CD1c-positive myeloid dendritic cell (primary cell): ENCODE measurements at regions not wholly inside any gene's neighbourhood (a gene's known extent, or its start where the extent isn't known, plus 50 kb on each side); places are given as distances from the start of the nearest gene placed in this dataset.
"Not testable (repeated sequence)": the region's sequence is repeated elsewhere in the genome, so short reads cannot be mapped to it uniquely, and the experiment has no call there.

Experiments used
- DNase-seq: peaks from one replicate; pipeline ENCODE4 v3.0.0-alpha.2; 2016; ENCODE audit errors: extremely low spot score

DNA sequence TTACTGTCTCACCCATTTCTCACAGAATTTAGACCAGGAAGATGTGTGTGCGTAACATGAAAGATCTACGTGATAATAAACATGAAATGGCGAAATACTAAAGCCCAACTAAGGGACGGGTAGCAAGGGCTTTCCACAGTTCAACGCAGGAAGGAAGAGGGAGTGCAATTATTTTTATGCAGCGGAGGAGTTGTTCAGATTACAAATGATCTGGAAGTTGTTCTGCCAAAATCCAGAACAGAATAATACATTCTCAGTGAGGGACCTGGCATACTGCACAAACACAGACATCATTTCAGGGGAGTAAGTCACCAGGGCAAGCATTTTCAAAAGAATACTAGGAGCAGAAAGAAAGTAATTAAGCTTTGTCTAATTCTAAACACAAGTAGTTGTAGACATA is 133.6 kb upstream of the RAP2B start:
- no peak for DNase-seq

DNA sequence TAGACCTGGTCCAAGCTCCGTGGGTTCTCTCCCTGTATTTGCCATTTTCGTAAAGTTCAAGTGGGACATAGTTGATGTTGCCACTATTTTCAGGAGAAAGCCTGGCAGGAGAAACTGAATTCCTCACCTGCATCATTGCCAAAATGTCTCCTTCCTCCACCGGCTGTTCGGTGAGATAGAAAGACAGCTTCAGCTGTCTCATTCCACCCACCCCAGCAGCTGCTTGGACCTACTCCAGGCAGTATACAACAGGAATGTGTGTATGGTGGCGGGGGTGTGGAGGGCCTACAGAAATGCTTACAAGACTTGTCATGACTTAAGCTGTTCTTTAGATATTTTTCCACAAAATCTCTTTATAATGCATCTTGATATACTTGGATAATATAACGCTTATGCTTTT is 132.7 kb upstream of the RAP2B start:
- DNase-seq, result no peak

DNA sequence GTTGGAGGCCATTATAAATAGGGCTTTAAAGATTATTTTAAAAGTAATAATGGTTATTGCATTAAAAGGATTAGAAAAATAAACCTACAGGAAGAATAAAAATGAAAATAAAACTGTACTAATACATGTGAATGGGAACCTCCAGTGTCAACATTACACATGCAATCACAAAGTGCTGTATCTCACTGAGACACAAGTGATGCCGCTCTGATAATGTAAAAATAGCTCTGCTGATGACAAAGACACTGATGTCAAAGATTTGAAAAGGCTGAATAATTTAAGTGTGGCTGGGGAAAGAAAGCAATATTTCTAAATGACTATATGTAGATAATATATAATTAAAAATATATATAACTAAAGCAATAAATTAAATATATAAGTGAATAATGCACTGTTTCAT is 129.1 kb upstream of the RAP2B start:
- no peak for DNase-seq

DNA sequence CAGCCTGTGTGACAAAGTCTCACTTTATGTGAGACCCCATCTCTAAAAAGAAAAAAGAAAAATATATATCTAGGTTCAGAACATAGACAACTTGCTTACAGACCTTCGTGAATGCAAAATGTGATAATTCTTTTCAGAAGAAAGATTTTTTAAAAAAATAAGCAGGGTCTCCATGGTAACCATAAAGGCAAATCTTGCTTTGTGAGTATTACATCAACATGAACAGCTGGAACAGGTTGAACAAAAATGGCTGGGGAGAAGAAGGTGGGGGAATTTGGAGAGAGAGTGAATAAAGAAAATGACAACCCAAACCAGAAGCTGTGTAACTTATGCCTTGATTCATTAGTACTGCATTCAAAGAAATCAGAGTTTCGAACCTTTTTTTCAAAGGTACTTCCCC is 125.2 kb upstream of the RAP2B start:
- no peak for DNase-seq

- no peak for DNase-seq
These were observed 123.7 kb upstream of the RAP2B start for GRCh38 chr3:153038367-153038766.

GRCh38 chr3:153038779-153039178 is 123.2 kb upstream of the RAP2B start:
- no peak for DNase-seq

DNA sequence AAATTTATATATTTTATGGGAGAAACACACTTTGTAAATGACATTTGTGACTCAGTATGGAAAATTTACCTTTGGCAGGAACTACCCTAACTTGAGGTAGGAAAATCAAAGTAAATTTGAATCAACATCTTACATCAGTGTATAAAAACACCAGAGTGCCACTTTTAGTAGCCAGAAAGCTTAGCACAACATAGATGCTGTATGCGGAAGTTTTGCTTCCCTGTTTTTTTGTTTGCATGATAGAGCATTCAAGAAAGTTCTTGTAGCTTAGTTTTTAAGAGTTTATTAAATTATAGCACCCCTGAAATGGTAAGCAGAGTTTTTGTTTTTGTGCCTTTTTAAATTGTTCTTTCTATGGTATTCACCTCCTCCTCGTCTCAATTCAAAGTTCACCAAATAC is 120.8 kb upstream of the RAP2B start:
- no peak for DNase-seq

- no peak for DNase-seq
These were observed 119.9 kb upstream of the RAP2B start for GRCh38 chr3:153042088-153042487.

DNA sequence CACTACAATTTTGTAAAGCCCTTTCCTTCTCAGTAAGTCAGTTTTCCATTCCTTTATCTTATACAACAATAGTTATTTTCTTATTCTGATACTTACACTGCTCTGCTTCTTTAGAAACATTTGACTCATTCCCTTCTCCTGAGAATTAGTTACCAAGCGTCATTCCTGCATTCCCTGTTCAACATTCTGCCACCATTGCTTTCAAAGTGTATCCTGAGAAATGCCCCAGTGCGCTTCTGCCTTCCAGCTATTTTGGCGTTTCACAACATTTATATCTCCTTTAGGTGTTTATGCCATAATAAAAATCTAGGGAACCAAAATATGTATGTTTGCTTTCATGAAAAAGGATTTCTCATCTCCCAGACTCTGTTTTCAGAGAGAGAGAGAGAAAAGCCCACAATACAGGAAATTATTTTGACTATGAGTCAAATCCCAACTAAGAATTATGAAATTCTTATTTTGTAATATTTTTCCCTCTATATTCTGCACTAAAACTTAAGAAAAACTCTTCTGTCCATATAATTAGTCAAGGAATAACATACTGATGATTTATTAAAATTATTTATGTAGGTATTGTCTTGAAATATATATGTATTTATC is 118.2 kb upstream of the RAP2B start:
- peak; percentile 30 for DNase-seq

DNA sequence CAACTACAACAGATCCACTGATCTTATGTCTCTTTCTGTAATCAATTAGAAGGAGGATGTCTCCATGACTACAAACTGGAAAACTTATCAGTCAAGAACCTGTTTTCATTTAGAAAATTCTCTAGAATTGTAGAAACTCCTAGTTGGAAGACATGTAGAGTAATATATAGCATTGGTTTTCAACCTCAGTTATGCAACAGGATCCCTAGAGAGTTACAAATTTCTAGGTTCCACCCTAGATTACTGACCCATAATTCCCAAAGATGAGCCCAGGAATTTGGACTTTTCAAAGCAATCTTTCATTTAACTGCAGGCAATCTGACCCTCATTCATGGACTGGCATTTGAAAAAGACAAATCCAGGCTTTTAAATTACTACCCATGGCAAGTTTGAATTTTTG is 116.9 kb upstream of the RAP2B start:
- no peak for DNase-seq

GRCh38 chr3:153050978-153051377 is 111.0 kb upstream of the RAP2B start:
- no peak for DNase-seq

GRCh38 chr3:153051427-153052095 is 110.5 kb upstream of the RAP2B start:
- DNase-seq, result peak; percentile 53

DNA sequence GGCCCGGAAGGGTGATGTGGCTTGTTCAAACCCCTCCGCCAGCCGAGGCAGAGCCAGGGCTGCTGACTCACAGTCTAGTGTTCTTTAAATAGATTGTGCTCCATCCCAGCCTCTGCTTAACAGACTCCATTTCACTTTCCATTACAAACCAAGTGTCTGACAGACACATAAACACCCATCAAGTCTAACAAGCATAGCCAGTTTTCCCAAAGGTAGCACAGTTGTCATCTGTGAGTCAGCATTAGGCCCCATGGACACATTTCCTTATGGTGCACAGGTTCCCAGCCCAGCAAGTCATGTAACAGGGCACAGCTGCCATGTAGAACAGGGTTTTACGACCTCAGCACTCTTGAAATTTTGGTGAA is 109.9 kb upstream of the RAP2B start:
- no peak for DNase-seq

DNA sequence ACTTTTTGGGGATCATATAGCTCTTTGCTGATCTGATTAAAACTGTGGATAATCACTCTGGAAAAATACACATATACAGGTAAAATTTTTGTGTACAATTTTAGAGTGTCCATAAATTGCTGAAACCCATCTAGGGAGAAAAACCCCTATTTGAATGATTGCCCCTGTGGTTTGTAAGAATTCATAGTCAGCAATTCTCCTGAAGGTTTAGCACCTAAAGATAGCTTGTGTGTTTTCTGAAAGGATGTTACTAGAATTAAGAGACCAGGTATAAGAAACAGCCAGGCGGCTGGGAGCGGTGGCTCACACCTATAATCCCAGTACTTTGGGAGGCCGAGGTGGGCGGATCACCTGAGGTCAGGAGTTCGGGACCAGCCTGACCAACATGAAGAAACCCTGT is 106.8 kb upstream of the RAP2B start:
- DNase-seq, result no peak

DNA sequence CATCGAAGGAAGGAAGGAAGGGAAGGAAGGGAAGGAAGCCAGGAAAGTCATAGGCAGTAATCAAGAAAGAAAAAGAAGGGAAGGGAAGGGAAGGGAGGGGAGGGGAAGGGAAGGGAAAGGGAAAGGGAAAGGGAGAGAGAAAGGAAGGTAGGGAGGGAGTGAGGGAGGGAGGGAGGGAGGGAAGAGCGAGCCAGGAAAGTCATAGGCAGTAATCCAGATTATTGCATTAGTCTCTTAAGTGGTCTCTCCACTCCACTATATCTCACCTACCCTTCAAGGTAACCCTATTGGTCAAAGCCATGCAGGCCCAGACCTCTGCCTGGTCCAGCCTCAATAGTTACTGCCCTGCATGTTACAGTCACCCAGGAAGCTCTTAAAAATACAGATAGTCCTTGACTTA is 106.2 kb upstream of the RAP2B start:
- no peak for DNase-seq

DNA sequence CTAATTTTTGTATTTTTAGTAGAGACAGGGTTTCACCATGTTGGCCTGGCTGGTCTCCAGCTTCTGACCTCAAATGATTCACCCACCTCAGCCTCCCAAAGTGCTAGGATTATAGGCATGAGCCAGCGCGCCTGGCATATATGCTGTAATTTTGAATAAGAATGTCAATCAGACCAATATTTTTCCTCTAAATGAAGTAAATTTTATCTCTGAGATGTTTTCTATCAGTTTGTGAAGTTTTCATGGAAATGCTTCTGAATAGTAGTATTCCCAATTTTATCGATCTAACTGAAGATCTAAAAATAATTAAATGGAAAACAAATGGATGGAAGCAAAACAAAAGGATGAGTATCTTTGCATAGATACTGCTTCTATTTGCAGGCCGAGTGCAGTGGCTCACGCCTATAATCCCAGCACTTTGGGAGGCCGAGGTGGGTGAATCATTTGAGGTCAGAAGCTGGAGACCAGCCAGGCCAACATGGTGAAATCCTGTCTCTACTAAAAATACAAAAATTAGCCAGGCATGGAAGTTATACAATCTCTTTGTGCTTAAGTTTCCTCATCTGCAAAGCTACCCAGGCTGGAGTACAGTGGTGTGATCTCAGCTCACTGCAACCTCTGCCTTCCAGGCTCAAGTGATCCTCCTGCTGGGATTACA is 103.9 kb upstream of the RAP2B start:
- DNase-seq, result not testable (repeated sequence)

DNA sequence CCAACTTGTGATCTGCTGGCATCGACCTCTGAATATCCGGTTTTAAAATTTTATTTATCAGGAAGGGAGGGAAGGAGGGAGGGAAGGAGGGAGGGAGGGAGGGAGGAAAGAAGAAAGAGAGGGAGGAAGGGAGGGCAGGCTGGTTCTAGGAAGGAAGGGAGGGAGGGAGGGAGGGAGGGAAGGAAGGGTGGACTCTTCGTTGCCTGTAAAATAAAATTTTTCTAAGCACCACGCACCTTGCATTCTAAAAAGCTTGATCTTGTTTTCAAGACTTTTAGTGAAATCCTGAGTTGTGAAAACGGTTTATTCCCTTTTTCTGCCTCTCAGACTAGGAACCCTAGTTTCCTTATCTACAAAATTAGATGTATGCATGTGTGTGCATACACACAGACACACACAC is 101.7 kb upstream of the RAP2B start:
- DNase-seq, result no peak

- no peak for DNase-seq
These were observed 100.0 kb upstream of the RAP2B start for GRCh38 chr3:153061938-153062528.

- no peak for DNase-seq
These were observed 98.7 kb upstream of the RAP2B start for GRCh38 chr3:153063337-153063736.

DNA sequence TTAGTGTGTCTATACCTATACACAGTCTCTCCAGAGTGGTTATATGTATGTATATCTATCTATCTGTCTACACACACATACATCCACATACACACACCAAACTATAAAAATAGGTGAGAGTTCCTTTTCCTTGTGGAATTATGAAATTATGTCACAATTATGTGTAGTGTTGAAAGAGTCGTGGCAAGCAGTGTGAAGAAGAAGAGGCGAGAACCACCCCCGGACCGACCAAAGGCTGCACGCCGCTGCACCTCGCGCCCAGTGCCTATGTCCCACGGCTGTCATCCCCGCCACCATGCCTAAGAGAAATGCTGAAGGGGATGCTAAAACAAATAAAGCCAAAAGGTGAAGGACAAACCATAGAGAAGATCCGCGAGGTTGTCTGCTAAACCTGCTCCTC is 95.0 kb upstream of the RAP2B start:
- DNase-seq, result no peak

- DNase-seq, result peak; percentile 62
These were observed 92.2 kb upstream of the RAP2B start for GRCh38 chr3:153069598-153070510.

DNA sequence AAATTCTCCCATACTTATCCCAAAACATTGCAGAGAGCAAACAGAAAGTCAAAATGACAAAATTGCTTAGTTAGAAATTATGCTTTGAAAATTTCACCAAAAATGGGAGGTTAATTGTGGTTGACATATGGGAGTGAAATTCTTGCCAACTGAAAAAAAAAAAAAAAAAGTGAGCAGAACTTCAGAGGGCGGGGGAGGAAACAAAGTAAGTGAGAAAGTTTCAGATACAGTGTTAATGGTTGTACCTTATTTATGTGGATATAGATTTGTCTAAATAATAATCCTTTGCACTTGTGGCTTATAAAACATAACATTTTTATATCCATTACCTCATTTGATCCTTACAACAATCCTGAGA is 91.5 kb upstream of the RAP2B start:
- no peak for DNase-seq
